MM.1S (cell line): ENCODE measurements at regions not wholly inside any gene's neighbourhood (a gene's known extent, or its start where the extent isn't known, plus 50 kb on each side); places are given as distances from the start of the nearest gene placed in this dataset.

Experiments
- DNase-seq: peaks from one replicate; pipeline ENCODE4 v3.0.0-alpha.2; 2015
- H2AFZ ChIP-seq: fragments of 300-600 bp; sonication (generic); 2 replicates; pipeline ENCODE4 v1.6.0; 2016; ENCODE audit warnings: antibody characterized with exemption, low read length
- H3F3A ChIP-seq: fragments of 300-600 bp; sonication (generic); 2 replicates; pipeline ENCODE4 v1.6.1; 2016; ENCODE audit warnings: mild to moderate bottlenecking, antibody characterized with exemption, low read length, moderate library complexity, mixed read lengths; ENCODE audit not compliant: insufficient read depth
- H3K27ac ChIP-seq: fragments of 300-600 bp; sonication (generic); 2 replicates; pipeline ENCODE4 v1.5.1; 2016; ENCODE audit warnings: mild to moderate bottlenecking, low read length
- H3K27me3 ChIP-seq: fragments of 300-600 bp; sonication (generic); replicated peaks from 2 replicates; pipeline ENCODE4 v1.6.0; 2016; ENCODE audit warnings: low read length; ENCODE audit not compliant: insufficient read depth
- H3K36me3 ChIP-seq: fragments of 300-600 bp; sonication (generic); replicated peaks from 2 replicates; pipeline ENCODE4 v1.6.1; 2016; ENCODE audit warnings: mild to moderate bottlenecking, low read length, mixed read lengths; ENCODE audit not compliant: insufficient read depth
- H3K4me1 ChIP-seq: fragments of 300-600 bp; sonication (generic); 2 replicates; pipeline ENCODE4 v1.6.1; 2016; ENCODE audit warnings: low read length, mixed read lengths
- H3K4me2 ChIP-seq: fragments of 300-600 bp; sonication (generic); 2 replicates; pipeline ENCODE4 v1.6.0; 2016; ENCODE audit warnings: low read depth, low read length
- H3K4me3 ChIP-seq: fragments of 300-600 bp; sonication (generic); 2 replicates; pipeline ENCODE4 v1.5.1; 2016; ENCODE audit warnings: low read length, mixed read lengths
- H3K79me2 ChIP-seq: fragments of 300-600 bp; sonication (generic); 2 replicates; pipeline ENCODE4 v1.6.1; 2016; ENCODE audit warnings: mixed run types, low read length, mixed read lengths
- H3K9ac ChIP-seq: fragments of 300-600 bp; sonication (generic); 2 replicates; pipeline ENCODE4 v1.6.1; 2016; ENCODE audit warnings: low read length, mixed read lengths
- H3K9me2 ChIP-seq: fragments of 300-600 bp; sonication (generic); replicated peaks from 2 replicates; pipeline ENCODE4 v1.6.1; 2016; ENCODE audit warnings: mild to moderate bottlenecking, low read length, mixed read lengths; ENCODE audit not compliant: insufficient read depth
- H3K9me3 ChIP-seq: fragments of 300-600 bp; sonication (generic); replicated peaks from 2 replicates; pipeline ENCODE4 v1.6.1; 2016; ENCODE audit warnings: mild to moderate bottlenecking, low read length, mixed read lengths; ENCODE audit not compliant: insufficient read depth
- H4K20me1 ChIP-seq: fragments of 300-600 bp; sonication (generic); 2 replicates; pipeline ENCODE4 v1.6.1; 2016; ENCODE audit warnings: mild to moderate bottlenecking, low read length, moderate library complexity, mixed read lengths; ENCODE audit not compliant: insufficient read depth
- EZH2 ChIP-seq: fragments of 300-600 bp; sonication (generic); optimal IDR thresholded peaks from 2 replicates; pipeline ENCODE3; 2017; ENCODE audit warnings: low read depth, mild to moderate bottlenecking, antibody characterized with exemption, low read length, mixed read lengths
- EZH2phosphoT487 ChIP-seq: fragments of 300-600 bp; sonication (generic); IDR thresholded peaks from 2 replicates; pipeline ENCODE4 v1.6.1; 2018; ENCODE audit warnings: antibody characterized with exemption, low read length
- TF ChIP-seq, protein P1 (sequence below): fragments of 300-600 bp; sonication (generic); IDR thresholded peaks from 2 replicates; pipeline ENCODE4 v1.5.1; 2016; ENCODE audit warnings: antibody characterized with exemption, low read length, mixed read lengths

DNA sequence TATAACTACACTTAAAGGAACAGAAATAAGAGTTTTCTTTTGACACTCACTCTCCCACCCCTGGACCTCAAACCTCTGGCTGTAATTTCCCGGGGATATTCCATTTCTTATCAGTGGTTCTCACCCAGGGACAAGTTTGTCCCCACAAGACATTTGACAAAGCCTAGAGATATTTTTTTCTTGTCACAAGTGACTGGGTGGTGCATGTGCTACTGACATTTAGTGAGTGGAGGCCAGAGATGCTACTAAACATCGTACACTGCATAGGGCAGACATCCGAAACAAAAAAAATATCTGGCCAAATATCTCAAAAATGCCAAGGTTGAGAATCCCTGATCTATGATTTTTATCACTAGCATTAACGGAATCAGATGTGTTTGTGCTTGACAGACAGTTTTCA lies 168.0 kb upstream of the FRMD4B start:
- H4K20me1 ChIP-seq = no peaks in the 10 kb centered on the region
- TF ChIP-seq EZH2 = no peak
- TF ChIP-seq, protein P1, sequence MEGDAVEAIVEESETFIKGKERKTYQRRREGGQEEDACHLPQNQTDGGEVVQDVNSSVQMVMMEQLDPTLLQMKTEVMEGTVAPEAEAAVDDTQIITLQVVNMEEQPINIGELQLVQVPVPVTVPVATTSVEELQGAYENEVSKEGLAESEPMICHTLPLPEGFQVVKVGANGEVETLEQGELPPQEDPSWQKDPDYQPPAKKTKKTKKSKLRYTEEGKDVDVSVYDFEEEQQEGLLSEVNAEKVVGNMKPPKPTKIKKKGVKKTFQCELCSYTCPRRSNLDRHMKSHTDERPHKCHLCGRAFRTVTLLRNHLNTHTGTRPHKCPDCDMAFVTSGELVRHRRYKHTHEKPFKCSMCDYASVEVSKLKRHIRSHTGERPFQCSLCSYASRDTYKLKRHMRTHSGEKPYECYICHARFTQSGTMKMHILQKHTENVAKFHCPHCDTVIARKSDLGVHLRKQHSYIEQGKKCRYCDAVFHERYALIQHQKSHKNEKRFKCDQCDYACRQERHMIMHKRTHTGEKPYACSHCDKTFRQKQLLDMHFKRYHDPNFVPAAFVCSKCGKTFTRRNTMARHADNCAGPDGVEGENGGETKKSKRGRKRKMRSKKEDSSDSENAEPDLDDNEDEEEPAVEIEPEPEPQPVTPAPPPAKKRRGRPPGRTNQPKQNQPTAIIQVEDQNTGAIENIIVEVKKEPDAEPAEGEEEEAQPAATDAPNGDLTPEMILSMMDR = no peak
- no peak for TF ChIP-seq EZH2phosphoT487
- no peaks in the 10 kb centered on the region for H3K4me1 ChIP-seq
- H3K79me2 ChIP-seq = no peaks in the 10 kb centered on the region
- H3K9ac ChIP-seq = no peak overlapping the region
- no peak for DNase-seq
- no peaks in the 10 kb centered on the region for H3K9me2 ChIP-seq
- H3K4me3 ChIP-seq = no peak overlapping the region
- no peaks in the 10 kb centered on the region for H3K27me3 ChIP-seq
- H3K27ac ChIP-seq = no peak overlapping the region
- no peaks in the 10 kb centered on the region for H3F3A ChIP-seq
- no peak overlapping the region for H2AFZ ChIP-seq
- no peaks in the 10 kb centered on the region for H3K9me3 ChIP-seq
- H3K4me2 ChIP-seq = no peak overlapping the region
- no peaks in the 10 kb centered on the region for H3K36me3 ChIP-seq

- Histone ChIP-seq H3F3A (no peaks in the 10 kb centered on the region), H3K9me2 (no peaks in the 10 kb centered on the region), H3K9ac (no peak overlapping the region), H3K36me3 (no peaks in the 10 kb centered on the region), H3K9me3 (no peaks in the 10 kb centered on the region), H3K27ac (no peak overlapping the region), H2AFZ (no peak overlapping the region), H3K4me3 (no peak overlapping the region), H3K27me3 (no peaks in the 10 kb centered on the region), H3K4me2 (no peak overlapping the region), H3K4me1 (no peaks in the 10 kb centered on the region), H4K20me1 (no peaks in the 10 kb centered on the region), H3K79me2 (no peaks in the 10 kb centered on the region)
- TF ChIP-seq, protein P1 = no peak
- no peak for DNase-seq
Observed at GRCh38 chr3:69547461-69547880, 161.6 kb upstream of the FRMD4B start.

DNA sequence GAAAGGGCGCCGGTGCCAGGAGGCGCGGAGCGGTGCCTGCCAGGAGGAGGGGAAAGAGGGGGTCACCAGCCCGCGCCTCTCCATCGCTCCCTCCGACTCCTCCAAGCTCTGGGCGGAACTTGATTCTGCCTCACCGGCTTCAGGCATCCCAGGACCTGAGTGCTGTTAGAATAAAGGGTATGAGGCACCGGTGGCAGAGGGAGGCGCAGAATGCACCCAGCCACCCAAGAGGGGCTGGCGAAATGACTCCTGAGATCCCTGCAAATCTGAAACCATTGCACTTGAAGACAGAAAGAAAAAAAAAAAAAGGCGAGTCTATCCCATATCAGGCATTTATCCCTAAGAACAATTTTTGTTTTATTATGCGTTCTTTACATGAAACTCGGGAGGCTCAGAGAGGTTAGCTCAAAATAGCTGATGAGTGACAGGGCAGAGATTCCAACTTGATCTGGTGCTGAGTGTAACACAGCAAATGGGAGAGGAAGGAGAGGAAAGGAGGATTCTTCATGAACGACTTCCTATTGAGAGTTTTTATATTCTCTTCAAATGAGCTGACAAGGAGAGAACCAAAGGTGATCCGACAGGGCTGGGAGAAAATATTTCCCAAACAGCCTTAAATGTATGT lies 157.0 kb upstream of the FRMD4B start:
- DNase-seq = no peak
- Histone ChIP-seq H3K27ac (no peak overlapping the region), H3K79me2 (no peaks in the 10 kb centered on the region), H3K4me2 (no peak overlapping the region), H3F3A (no peaks in the 10 kb centered on the region), H4K20me1 (no peaks in the 10 kb centered on the region), H3K9ac (no peak overlapping the region), H2AFZ (no peak overlapping the region), H3K4me1 (no peaks in the 10 kb centered on the region), H3K9me2 (no peaks in the 10 kb centered on the region), H3K36me3 (no peaks in the 10 kb centered on the region), H3K4me3 (no peak overlapping the region), H3K9me3 (no peaks in the 10 kb centered on the region), H3K27me3 (no peaks in the 10 kb centered on the region)
- TF ChIP-seq EZH2 (no peak), EZH2phosphoT487 (no peak)
- TF ChIP-seq, protein P1 = no peak
